Activated CD4-positive, CD25-positive, alpha-beta regulatory T cell (primary cell): ENCODE measurements at regions not wholly inside any gene's neighbourhood (a gene's known extent, or its start where the extent isn't known, plus 50 kb on each side); places are given as distances from the start of the nearest gene placed in this dataset.

ENCODE experiments used
- DNase-seq, 4 experiments: peaks; one replicate each; lab custom pipeline; 2025; lab: John Stamatoyannopoulos, UW

DNA sequence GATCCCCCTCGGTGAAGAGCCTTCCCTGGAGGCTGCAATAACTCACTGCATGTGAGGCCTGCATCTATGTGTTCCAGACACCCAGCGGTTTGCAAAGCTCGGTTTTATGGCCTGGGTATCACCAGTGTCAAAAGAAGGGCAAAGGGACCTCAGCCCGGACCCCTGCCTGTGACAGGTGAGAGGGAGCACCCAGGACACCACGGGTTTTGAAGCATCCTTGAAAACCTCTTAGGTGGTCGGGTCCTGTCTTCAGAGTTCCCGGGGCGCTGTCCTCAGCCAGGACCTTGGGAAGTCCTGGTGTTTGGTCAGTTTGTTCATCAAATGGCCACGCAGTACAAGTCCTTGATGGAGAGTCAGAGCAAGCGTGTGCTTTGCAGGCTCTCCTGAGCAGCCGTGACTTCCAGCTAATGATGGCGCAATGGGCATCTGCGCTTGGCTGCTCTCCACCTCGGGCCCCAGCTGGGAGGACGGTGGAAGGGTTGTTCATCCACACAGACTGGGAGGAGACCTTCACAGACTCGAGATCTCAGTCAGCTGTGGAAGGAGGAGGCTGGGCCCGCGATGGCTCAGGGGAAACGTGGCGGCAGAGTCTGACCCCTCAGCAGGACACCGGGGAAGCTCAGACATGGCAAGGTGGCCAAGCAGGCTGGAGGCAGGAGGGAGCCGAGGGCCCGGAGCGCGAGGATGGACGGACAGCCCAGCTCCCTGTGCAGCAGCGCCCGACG, 113.1 kb upstream of the GPC1 start:
- no peak for DNase-seq

DNA sequence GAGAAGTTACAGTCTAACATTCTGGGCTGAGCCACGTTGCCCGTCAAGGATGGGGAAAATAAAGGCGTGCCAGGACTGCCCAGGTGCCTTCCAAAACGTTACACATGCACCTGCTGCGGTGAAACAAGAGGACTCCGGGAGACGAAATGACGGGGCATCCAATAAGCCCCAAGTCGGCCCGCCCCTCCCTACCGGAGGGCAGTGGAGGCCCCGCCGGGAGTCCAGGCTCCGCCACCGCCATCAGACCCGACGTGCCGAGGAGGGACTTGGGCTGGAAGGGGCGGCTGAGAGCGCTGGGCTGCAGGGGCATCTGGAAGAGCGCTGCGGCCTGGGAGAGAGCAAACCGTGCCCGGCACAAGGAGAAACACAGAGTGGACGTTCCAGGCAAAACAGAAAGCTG, 112.5 kb upstream of the GPC1 start:
- no peak for DNase-seq

DNA sequence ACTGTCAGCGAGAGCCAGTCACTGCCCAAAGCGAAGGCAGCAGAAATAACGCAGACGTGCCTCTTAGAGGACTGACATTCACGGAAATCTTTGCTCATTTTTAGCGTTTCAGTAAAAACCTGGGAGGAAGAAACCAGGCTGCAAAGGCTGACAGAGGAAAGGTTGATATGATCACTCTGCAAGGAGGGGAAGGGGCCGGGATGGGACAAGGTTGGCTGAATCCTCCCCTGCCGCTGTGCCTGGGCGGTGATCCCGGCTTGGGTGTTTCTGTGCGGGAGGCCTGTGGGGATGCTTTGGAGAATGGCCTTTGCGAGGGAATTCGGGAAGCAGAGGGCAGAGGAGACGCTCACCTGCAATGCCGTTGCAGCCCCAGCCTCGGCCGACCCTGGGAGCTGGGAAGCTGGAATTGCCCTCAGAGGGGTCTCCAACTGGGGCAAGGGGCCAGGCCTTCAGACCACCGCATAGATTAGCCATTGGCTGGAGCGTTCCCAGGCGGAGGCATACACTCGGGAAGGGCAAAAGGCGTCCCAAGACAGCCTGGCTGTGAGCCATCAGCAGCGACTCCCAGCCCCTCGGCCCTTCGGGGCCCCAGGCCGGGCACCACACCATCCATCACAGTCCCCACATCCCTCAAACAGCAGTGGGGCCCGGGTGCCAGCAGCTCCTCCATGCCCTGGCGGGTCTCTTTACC, 111.7 kb upstream of the GPC1 start:
- DNase-seq, result no peak

- no peak for DNase-seq
Measured at GRCh38 chr2:240324312-240325015, 111.0 kb upstream of the GPC1 start.

DNA sequence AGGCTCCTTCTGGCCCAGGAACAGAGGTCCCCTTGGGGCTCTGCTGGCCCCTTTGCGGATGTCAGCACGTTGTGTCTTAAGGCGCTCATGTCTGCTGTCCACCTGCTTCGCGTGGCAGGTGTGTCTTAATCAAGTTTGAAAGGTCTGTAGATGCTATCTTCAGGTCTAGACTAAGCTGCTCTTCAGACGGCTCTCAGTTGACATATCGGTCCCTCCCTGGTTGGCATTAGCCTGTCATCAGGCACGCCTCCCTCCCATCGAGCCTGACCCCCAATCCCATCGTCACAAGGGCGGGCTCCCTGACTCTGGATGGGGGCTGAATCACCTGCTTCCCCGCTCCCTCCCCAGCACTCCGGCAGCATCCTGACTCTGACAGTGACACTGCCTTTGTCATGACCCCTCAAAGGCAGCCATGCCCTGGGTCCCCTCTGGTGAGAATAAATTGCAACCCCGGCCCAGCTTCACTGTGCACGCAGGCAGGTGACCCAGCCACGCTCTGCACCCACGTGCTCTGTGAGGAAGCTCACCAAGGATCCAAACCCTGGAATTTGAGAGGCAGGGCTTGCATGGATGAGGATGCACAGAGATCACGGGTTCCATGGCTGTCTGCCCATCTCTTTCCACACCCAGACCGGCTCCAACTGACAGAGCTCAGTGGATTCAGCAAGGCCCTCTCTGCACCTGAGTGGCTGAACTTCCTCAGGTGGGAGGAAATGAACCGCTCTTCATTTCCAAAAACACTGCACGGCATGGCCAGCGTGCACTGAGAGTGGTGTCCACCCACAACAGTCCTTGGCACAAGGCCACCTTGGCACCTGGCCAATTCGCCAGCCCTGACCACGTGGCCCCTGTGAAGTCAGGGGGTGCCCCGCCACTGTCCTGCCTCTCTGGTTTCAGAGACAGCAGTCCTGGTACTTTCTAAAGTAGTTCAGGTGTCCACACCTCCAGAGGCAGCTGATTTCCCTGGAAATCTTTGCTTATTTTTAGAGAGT, 110.2 kb upstream of the GPC1 start:
- no peak for DNase-seq

DNA sequence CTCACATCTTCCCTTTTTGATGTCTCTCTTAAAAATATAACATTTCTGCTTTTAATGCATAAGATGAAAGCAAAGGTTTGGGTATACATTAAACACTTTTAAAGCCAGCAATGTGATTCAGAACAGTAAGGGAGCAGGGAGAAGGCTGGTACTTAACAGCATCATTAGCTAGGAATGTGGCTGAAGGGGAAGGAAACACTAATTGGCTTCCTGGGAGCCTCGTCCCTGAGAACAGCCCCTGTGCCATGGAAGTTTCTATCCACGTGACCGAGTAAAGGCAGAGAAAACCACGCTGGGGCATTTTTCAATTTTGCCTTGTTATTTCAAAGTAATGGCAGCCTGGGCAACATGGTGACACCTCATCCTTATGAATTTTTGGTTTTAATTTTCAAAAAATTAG, 109.2 kb upstream of the GPC1 start:
- no peak for DNase-seq

GRCh38 chr2:240326886-240327285, 108.6 kb upstream of the GPC1 start:
- DNase-seq, result no peak

- DNase-seq, result no peak
Measured at GRCh38 chr2:240327566-240327965, 107.9 kb upstream of the GPC1 start.

- DNase-seq, result no peak
Measured at GRCh38 chr2:240328526-240328925, 106.9 kb upstream of the GPC1 start.

DNA sequence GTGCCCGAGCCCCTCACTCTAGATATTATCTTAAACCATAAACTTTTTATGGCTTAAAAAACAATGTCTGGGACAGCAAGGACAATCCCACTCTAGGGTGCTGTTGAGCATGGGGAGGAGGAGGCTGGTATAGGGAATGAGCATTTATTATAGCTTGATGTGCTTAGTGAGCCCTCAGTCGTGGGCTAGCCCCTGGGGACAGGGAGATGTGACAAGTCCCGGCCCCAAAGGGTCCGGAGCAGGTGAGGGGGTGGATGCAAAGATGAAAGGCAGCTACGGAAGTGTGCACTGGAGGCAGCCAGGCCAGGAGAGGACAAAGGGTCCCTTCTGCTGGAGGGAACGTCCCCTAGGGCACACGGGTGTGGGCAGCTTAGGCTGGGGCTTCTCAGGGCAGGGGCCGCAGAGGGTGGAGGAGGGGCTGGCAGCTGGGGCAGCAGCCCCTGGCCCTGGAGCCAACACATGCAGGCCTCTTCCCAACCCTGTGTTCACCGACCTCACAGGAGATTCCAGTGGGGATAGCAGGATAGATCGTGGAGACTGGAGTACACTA, 106.3 kb upstream of the GPC1 start:
- no peak for DNase-seq

DNA sequence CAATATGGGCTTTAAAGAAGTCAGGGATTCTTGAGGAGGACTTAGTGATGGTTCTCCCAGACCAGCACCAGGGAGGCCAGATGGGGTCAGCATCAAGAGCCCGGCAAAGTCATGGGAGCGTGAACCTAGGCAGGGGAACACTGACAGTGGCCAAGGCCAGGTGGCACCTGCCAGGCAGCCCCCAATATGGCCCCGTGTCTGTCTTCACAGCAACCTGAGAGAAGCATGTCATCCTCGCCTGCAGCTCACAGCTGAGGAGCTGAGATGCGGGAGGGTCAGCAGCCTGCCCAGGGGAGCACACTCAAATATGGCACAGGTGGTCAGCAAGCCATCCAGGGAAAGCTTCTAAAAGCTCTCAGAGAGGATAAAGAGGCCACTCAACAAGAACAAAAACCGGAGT, 105.7 kb upstream of the GPC1 start:
- no peak for DNase-seq

DNA sequence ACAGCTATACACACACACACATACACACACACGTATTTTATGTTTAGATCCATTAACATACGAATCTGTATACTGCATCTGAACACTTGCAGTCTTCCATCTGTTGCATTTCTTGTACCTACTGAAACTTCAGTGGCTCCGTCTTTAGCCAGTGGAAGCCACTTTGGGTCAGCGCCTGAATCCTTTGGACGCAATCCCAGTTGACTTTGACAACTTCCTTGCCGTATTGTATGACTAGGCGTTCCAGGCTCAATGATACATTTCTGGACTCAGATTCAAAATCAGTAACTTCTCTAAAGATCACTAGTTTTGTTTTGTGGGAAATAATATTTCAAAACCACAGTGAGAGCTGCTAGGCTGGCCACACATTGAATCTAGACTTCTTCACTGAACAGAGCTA, 101.5 kb upstream of the GPC1 start:
- no peak for DNase-seq

DNA sequence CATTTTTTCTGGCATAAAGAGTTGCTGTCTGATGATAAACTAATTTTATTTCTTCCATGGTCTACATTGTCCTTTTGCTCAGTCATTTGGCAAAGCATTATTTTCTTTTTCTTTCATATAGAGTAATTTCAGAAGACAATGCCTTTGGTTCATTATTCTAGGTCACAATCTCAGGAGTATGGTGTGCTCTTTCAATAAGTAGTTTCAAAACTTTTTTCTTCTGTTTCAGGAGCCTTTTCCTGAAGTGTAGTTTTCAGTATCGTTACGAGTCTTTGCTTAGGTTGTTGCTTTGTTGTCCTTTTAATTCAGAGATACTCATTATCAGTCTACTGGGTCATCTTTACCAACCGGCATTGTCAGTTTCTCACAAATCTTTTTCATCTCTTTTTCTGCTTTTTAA, 100.4 kb upstream of the GPC1 start:
- DNase-seq, result no peak

DNA sequence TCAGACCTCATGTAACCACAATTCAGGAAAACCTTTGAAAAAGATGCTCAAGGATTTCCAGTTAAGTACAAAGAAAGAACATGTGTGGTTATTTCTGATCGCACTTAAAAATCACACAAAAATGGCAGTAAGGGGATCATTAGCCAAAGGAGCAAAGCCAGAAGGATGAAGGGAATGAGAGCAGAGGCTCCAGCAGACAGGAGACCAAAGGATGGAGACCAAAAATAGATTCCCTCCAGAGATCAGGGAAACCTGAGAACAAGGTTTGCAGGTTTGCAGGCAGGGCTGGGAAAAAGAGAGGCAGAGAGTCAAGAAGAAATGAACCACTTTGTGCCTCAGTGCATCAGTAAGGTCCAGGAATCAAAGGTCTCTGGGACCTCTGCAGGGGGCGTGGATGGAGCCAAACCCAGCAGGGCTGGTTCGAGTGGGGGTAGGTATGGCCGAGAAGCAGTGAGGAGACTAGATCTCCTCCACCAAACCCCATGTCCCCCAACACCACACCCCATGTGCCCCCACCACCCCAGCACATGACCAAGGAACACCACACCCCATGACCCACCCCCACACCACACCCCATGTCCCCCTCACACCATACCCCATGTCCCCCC, 98.5 kb upstream of the GPC1 start:
- DNase-seq, result no peak

GRCh38 chr2:240338274-240338673, 97.2 kb upstream of the GPC1 start:
- no peak for DNase-seq

GRCh38 chr2:240339411-240340360, 95.8 kb upstream of the GPC1 start:
- DNase-seq, result no peak

- DNase-seq, result no peak
Measured at GRCh38 chr2:240340361-240340761, 95.1 kb upstream of the GPC1 start.

DNA sequence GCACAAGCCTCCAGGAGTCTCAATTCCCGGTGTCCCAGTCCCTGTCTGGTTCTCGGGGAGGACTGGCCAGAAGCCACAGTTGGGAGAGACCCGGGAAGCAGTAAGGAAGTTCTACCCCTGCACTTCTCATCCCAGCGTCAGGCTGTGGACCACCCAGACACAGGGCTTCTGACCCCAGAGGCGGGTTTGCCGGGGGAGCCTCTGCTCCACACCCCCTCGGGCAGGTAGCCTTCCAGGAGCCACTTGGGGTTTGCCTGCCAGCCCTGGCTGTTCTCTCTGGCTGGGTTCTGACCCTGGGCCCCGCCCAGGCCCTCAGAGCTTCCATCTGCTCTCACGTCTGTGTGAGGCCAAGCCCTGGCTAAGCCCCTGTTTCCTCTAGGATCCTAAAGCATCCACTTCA, 94.4 kb upstream of the GPC1 start:
- DNase-seq, result no peak

DNA sequence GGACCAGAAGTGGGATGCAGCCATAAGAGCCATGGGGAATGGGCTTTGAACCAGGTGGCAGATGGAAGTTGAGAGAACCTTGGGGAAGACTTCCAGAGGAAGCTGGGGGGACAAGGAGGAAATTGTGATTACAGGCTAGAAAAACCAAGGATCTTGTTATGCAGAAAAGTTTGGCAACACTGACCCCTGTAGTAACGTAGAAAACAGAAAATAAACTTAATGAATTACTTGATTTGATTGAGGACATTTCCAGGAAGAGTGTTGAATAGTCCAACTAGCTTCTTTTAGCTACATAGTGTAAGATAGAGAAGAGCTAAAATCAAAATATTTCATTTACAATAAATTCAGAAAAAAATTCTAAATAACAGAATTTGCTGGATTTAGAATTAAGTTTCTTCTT, 91.9 kb upstream of the GPC1 start:
- no peak for DNase-seq

DNA sequence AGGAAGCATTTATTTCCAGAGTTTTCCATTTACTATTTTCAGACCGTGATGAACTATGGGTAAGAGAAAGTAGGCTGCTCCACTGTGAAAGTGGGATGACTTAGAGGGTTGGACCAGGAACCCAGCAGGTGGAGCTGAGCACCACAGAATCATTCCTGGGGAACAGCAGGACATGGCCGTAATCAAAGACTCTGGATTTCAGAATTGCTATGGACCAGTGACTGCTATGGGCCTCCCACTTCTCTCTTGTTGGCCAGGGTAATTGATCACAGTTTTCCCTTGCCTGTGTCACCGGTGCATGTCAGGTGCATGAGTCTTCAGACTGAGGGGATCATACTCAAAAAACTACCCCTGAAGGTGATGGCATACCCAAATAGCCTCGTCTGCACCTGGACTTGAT, 90.6 kb upstream of the GPC1 start:
- DNase-seq, result no peak
